MCF 10A (cell line): ENCODE measurements at regions not wholly inside any gene's neighbourhood (a gene's known extent, or its start where the extent isn't known, plus 50 kb on each side); places are given as distances from the start of the nearest gene placed in this dataset.

Experiments used
- BruUV-seq: library from RNA; stranded (reverse); fragments of 400-500 nt; replicated peaks from 2 replicates; lab custom pipeline; 2021; lab: Mats Ljungman, UMichigan
- CTCF ChIA-PET: fragments of 300-600 bp; sonication (Branson Sonifier 250); formaldehyde crosslinking; extraction: SDS; loops from one replicate; lab custom pipeline; 2021; ENCODE audit warnings: antibody characterized with exemption, inconsistent platforms; lab: Yijun Ruan, JAX
- POLR2A ChIA-PET: fragments of 300-600, 350-650 bp; sonication (Branson Sonifier 250); formaldehyde crosslinking; extraction: SDS; loops from one replicate; lab custom pipeline; 2020; ENCODE audit warnings: antibody characterized with exemption, inconsistent platforms; lab: Yijun Ruan, JAX
- DNase-seq: peaks from one replicate; pipeline ENCODE4 v3.0.0-alpha.2; 2018; ENCODE audit not compliant: unreplicated experiment
- H3K27ac Mint-ChIP-seq: one replicate; pipeline ENCODE4 v1.8.0; 2022; ENCODE audit warnings: mild to moderate bottlenecking, low read depth, mixed read lengths; ENCODE audit not compliant: unreplicated experiment
- H3K27me3 Mint-ChIP-seq: one replicate; pipeline ENCODE4 v1.8.0; 2022; ENCODE audit warnings: mixed read lengths; ENCODE audit not compliant: insufficient read depth, unreplicated experiment
- H3K36me3 Mint-ChIP-seq: one replicate; pipeline ENCODE4 v1.8.0; 2022; ENCODE audit warnings: mild to moderate bottlenecking, moderate library complexity, mixed read lengths; ENCODE audit not compliant: insufficient read depth, unreplicated experiment
- H3K4me1 Mint-ChIP-seq: one replicate; pipeline ENCODE4 v1.8.0; 2022; ENCODE audit warnings: mixed read lengths; ENCODE audit not compliant: insufficient read depth, unreplicated experiment
- H3K4me3 Mint-ChIP-seq: one replicate; pipeline ENCODE4 v1.8.0; 2022; ENCODE audit warnings: mild to moderate bottlenecking, moderate library complexity, mixed read lengths; ENCODE audit not compliant: unreplicated experiment
- H3K9me3 Mint-ChIP-seq: one replicate; pipeline ENCODE4 v1.8.0; 2022; ENCODE audit warnings: mixed read lengths; ENCODE audit not compliant: unreplicated experiment
- CTCF ChIP-seq: fragments of 200-600 bp; IDR thresholded peaks from one replicate; pipeline ENCODE4 v1.8.0; 2022; ENCODE audit warnings: antibody characterized with exemption, mild to moderate bottlenecking; ENCODE audit not compliant: unreplicated experiment
- intact Hi-C: fragments of 100-400 bp; cut with micrococcal nuclease; formaldehyde crosslinking; loops from 2 replicates; pipeline ENCODE4 v1.14.1; 2022

GRCh38 chr2:221969087-221969829 is 329.5 kb downstream of the PAX3 start:
- Mint-ChIP-seq H3K36me3 (no peaks in the 10 kb centered on the region), H3K9me3 (no peaks in the 10 kb centered on the region), H3K4me1 (no peaks in the 10 kb centered on the region), H3K27me3 (no peaks in the 10 kb centered on the region), H3K4me3 (no peak overlapping the region), H3K27ac (no peak overlapping the region)
- POLR2A ChIA-PET = no interaction called here
- peak; percentile 64 for TF ChIP-seq CTCF
- intact Hi-C loops = loop anchor here (1.0 to 10.0 kb wide), 3 partner anchors 134 to 1282 kb away; no protein-coding TSS in a partner anchor
- no TSS peak for BruUV-seq
- CTCF ChIA-PET = interaction anchor here (0.7 to 1.4 kb wide), 11 partner anchors 12 to 575 kb away, joined by 3 to 7 read pairs (median 3); no protein-coding TSS in a partner anchor
- DNase-seq = peak; percentile 54

- H3K4me1 Mint-ChIP-seq = no peaks in the 10 kb centered on the region
- H3K4me3 Mint-ChIP-seq = no peak overlapping the region
- no peak for TF ChIP-seq CTCF
- no peaks in the 10 kb centered on the region for H3K36me3 Mint-ChIP-seq
- no peaks in the 10 kb centered on the region for H3K9me3 Mint-ChIP-seq
- ChIA-PET POLR2A (no interaction called here), CTCF (interaction anchor here (2.0 kb wide), 1 partner anchor 126 kb away, joined by 7 read pairs; no protein-coding TSS in a partner anchor)
- no peak overlapping the region for H3K27ac Mint-ChIP-seq
- H3K27me3 Mint-ChIP-seq = no peaks in the 10 kb centered on the region
- intact Hi-C loops = loop anchor here (10.0 kb wide), 1 partner anchor 127 kb away; no protein-coding TSS in a partner anchor
- DNase-seq = no peak
- BruUV-seq = no TSS peak
Measured at GRCh38 chr2:221962186-221962585, 336.6 kb downstream of the PAX3 start.

- intact Hi-C loops = loop anchor here (10.0 kb wide), 1 partner anchor 127 kb away; no protein-coding TSS in a partner anchor
- BruUV-seq = no TSS peak
- H3K9me3 Mint-ChIP-seq = no peaks in the 10 kb centered on the region
- no peak for DNase-seq
- H3K4me1 Mint-ChIP-seq = no peaks in the 10 kb centered on the region
- no peak overlapping the region for H3K27ac Mint-ChIP-seq
- TF ChIP-seq CTCF = no peak
- H3K27me3 Mint-ChIP-seq = no peaks in the 10 kb centered on the region
- no peaks in the 10 kb centered on the region for H3K36me3 Mint-ChIP-seq
- ChIA-PET CTCF (interaction anchor here (2.0 kb wide), 1 partner anchor 126 kb away, joined by 7 read pairs; no protein-coding TSS in a partner anchor), POLR2A (no interaction called here)
- no peak overlapping the region for H3K4me3 Mint-ChIP-seq
Measured at GRCh38 chr2:221961561-221961960, 337.2 kb downstream of the PAX3 start.

GRCh38 chr2:221958224-221958623 is 340.6 kb downstream of the PAX3 start:
- Mint-ChIP-seq H3K27me3 (no peaks in the 10 kb centered on the region), H3K4me1 (no peaks in the 10 kb centered on the region), H3K9me3 (no peaks in the 10 kb centered on the region), H3K27ac (no peak overlapping the region), H3K36me3 (no peaks in the 10 kb centered on the region), H3K4me3 (no peak overlapping the region)
- no TSS peak for BruUV-seq
- TF ChIP-seq CTCF = no peak
- intact Hi-C loops = no loop called here
- CTCF ChIA-PET = interaction anchor here (0.6 to 0.8 kb wide), 3 partner anchors 50 to 1686 kb away, joined by 3 to 6 read pairs (median 5); no protein-coding TSS in a partner anchor
- POLR2A ChIA-PET = no interaction called here
- peak; percentile 9 for DNase-seq
